HG03025 (cell line): ENCODE measurements at regions not wholly inside any gene's neighbourhood (a gene's known extent, or its start where the extent isn't known, plus 50 kb on each side); places are given as distances from the start of the nearest gene placed in this dataset.
"Not testable (repeated sequence)": the region's sequence is repeated elsewhere in the genome, so short reads cannot be mapped to it uniquely, and the experiment has no call there.

Experiments used
- ATAC-seq: cut with Tn5 transposase; IDR thresholded peaks from one replicate; pipeline ENCODE4 v1.9.1; 2021; ENCODE audit warnings: mild to moderate bottlenecking, moderate library complexity; ENCODE audit not compliant: unreplicated experiment, low FRiP score

GRCh38 chr14:34055157-34055950, 104.5 kb upstream of the EGLN3 start:
- no peak for ATAC-seq

- ATAC-seq: no peak
Observed at GRCh38 chr14:34053666-34054065, 102.8 kb upstream of the EGLN3 start.

GRCh38 chr14:34052658-34053014, 101.8 kb upstream of the EGLN3 start:
- no peak for ATAC-seq

- peak; percentile 61 for ATAC-seq
Observed at GRCh38 chr14:34051966-34052657, 101.2 kb upstream of the EGLN3 start.

- no peak for ATAC-seq
Observed at GRCh38 chr14:34050606-34051005, 99.7 kb upstream of the EGLN3 start.

- no peak for ATAC-seq
Observed at GRCh38 chr14:34049790-34050189, 98.9 kb upstream of the EGLN3 start.

GRCh38 chr14:34049187-34049586, 98.3 kb upstream of the EGLN3 start:
- ATAC-seq: not testable (repeated sequence)

- no peak for ATAC-seq
Observed at GRCh38 chr14:34046799-34047520, 96.1 kb upstream of the EGLN3 start.

- no peak for ATAC-seq
Observed at GRCh38 chr14:34044666-34045306, 93.9 kb upstream of the EGLN3 start.

GRCh38 chr14:34044373-34044637, 93.4 kb upstream of the EGLN3 start:
- no peak for ATAC-seq

- peak; percentile 75 for ATAC-seq
Observed at GRCh38 chr14:34043627-34044372, 92.9 kb upstream of the EGLN3 start.

- no peak for ATAC-seq
Observed at GRCh38 chr14:34041220-34041619, 90.3 kb upstream of the EGLN3 start.

- ATAC-seq: no peak
Observed at GRCh38 chr14:34040766-34041165, 89.9 kb upstream of the EGLN3 start.

- ATAC-seq: no peak
Observed at GRCh38 chr14:34039428-34040047, 88.7 kb upstream of the EGLN3 start.

GRCh38 chr14:34038358-34039057, 87.6 kb upstream of the EGLN3 start:
- no peak for ATAC-seq

GRCh38 chr14:34036319-34036766, 85.5 kb upstream of the EGLN3 start:
- ATAC-seq: no peak

- no peak for ATAC-seq
Observed at GRCh38 chr14:34035934-34036250, 85.0 kb upstream of the EGLN3 start.

GRCh38 chr14:34035177-34035933, 84.5 kb upstream of the EGLN3 start:
- no peak for ATAC-seq
